ENCODE measurements at regions not wholly inside any gene's neighbourhood (a gene's known extent, or its start where the extent isn't known, plus 50 kb on each side); places are given as distances from the start of the nearest gene placed in this dataset.

GRCh38 chr3:13159890-13160289 is 86.7 kb upstream of the IQSEC1 start:
- TF ChIP-seq CTCF (IDR thresholded peaks at IDR 0.05) (no peak), POLR2AphosphoS5 (IDR thresholded peaks at IDR 0.05) (no peak), POLR2A (IDR thresholded peaks at IDR 0.05; ENCODE audit: low read depth) (no peak)
